K562 (cell line): ENCODE measurements at regions not wholly inside any gene's neighbourhood (a gene's known extent, or its start where the extent isn't known, plus 50 kb on each side); places are given as distances from the start of the nearest gene placed in this dataset.

Experiments
- ATAC-seq: fragments of 200-7000 bp; cut with Tn5 transposase; 3 replicates; pipeline ENCODE4 v1.9.1; 2020; ENCODE audit warnings: moderate library complexity
- BruUV-seq: library from RNA; stranded (reverse); fragments of 400-500 nt; replicated peaks from 2 replicates; lab custom pipeline; 2021; lab: Mats Ljungman, UMichigan
- CTCF ChIA-PET: fragments of 300-600 bp; formaldehyde crosslinking; extraction: SDS; loops from one replicate; lab custom pipeline; 2021; ENCODE audit warnings: low intra/inter-chr PET ratio; lab: Yijun Ruan, JAX
- POLR2A ChIA-PET: fragments of 300-600, 350-650 bp; sonication (Branson Sonifier 250); formaldehyde crosslinking; extraction: SDS; loops from one replicate; lab custom pipeline; 2021; ENCODE audit warnings: antibody characterized with exemption, inconsistent platforms; lab: Yijun Ruan, JAX
- DNase-seq, 4 experiments: peaks; one replicate each; pipeline versions ENCODE4 v3.0.0 to v3.0.0-alpha.2; 2011 to 2018; ENCODE audit warnings: low spot score in 3 of 4, mixed read lengths in 3 of 4; ENCODE audit errors: extremely low read depth in 1 of 4
- FAIRE-seq: peaks from 2 replicates; lab custom pipeline; 2011; peaks lifted over from hg19 to GRCh38; lab: Jason Lieb, UNC
- H2AFZ ChIP-seq: 2 replicates; pipeline ENCODE4 v1.6.0; 2011; ENCODE audit warnings: low read depth, low read length, control low read depth, inconsistent platforms
- H3K27ac ChIP-seq: fragments of 200-600 bp; 3 replicates; pipeline ENCODE4 v1.8.0; 2011; ENCODE audit warnings: low read depth, mild to moderate bottlenecking, control low read depth, inconsistent platforms, low read length, moderate library complexity, mixed read lengths; ENCODE audit errors: extremely low read depth
- H3K27me3 ChIP-seq, 2 experiments: fragments of 300-600 bp in 1 of 2; 2 replicates in 1 of 2; 3 replicates in 1 of 2; pipeline versions ENCODE4 v1.6.0 to v1.8.0; 2011; ENCODE audit warnings: inconsistent platforms in 2 of 2, low read length in 2 of 2, mild to moderate bottlenecking in 1 of 2, mixed read lengths in 1 of 2, moderate library complexity in 1 of 2; ENCODE audit not compliant: control insufficient read depth in 2 of 2, insufficient read depth in 2 of 2
- H3K36me3 ChIP-seq: fragments of 300-600 bp; 3 replicates; pipeline ENCODE4 v1.8.0; 2011; ENCODE audit warnings: mild to moderate bottlenecking, low read length, inconsistent platforms; ENCODE audit not compliant: control insufficient read depth, insufficient read depth
- H3K4me1 ChIP-seq, 2 experiments: fragments of 200-600 bp in 1 of 2; replicated peaks in 1 of 2; 2 replicates in 1 of 2; 3 replicates in 1 of 2; pipeline versions ENCODE4 v1.5.1 to v1.8.0; 2011; ENCODE audit warnings: inconsistent platforms in 2 of 2, low read length in 2 of 2, mild to moderate bottlenecking in 1 of 2, mixed read lengths in 1 of 2, moderate library complexity in 1 of 2; ENCODE audit not compliant: control insufficient read depth in 2 of 2, insufficient read depth in 2 of 2
- H3K4me2 ChIP-seq: 2 replicates; pipeline ENCODE4 v1.6.1; 2011; ENCODE audit warnings: low read length, control low read depth, inconsistent platforms, mixed read lengths; ENCODE audit not compliant: insufficient read depth
- H3K4me3 ChIP-seq: fragments of 200-600 bp; sonication (generic), shearing (Covaris generic); 2 replicates; pipeline ENCODE4 v1.5.1; 2016; ENCODE audit warnings: control low read depth, inconsistent platforms
- H3K79me2 ChIP-seq: fragments of 200-600 bp; 3 replicates; pipeline ENCODE4 v1.8.0; 2011; ENCODE audit warnings: low read length, inconsistent platforms; ENCODE audit not compliant: control insufficient read depth, insufficient read depth
- H3K9ac ChIP-seq, 2 experiments: 2 replicates each; pipeline versions ENCODE4 v1.6.0 to v1.6.1; 2011; ENCODE audit warnings: low read depth in 2 of 2, low read length in 2 of 2, control low read depth in 1 of 2, inconsistent platforms in 1 of 2, mild to moderate bottlenecking in 1 of 2, mixed read lengths in 1 of 2; ENCODE audit not compliant: insufficient read depth in 1 of 2
- H3K9me1 ChIP-seq: one replicate; pipeline ENCODE4 v1.6.0; 2011; ENCODE audit warnings: inconsistent platforms, mild to moderate bottlenecking, low read length, moderate library complexity; ENCODE audit not compliant: control insufficient read depth, insufficient read depth
- H3K9me3 ChIP-seq: replicated peaks from 2 replicates; pipeline ENCODE4 v1.5.1; 2011; ENCODE audit warnings: low read depth, low read length, inconsistent platforms; ENCODE audit not compliant: control insufficient read depth, insufficient read depth
- H4K20me1 ChIP-seq: replicated peaks from 2 replicates; pipeline ENCODE4 v1.6.1; 2011; ENCODE audit warnings: low read length, inconsistent platforms, mixed read lengths; ENCODE audit not compliant: control insufficient read depth, insufficient read depth
- CHD7 ChIP-seq: fragments of 200-600 bp; sonication (generic); IDR thresholded peaks from one replicate; pipeline ENCODE4 v1.6.1; 2012; ENCODE audit warnings: mild to moderate bottlenecking, low read depth, low read length, inconsistent platforms
- CREBBP ChIP-seq: IDR thresholded peaks from one replicate; pipeline ENCODE4 v1.6.1; 2012; ENCODE audit warnings: low read depth, mild to moderate bottlenecking, control low read depth, inconsistent platforms, low read length
- WGBS: fragments of 100-300 bp; shearing (Covaris generic); methylation state at CpG from one replicate; pipeline ENCODE4 v1.1.6; 2016; ENCODE audit warnings: low coverage, mixed read lengths; ENCODE audit not compliant: insufficient coverage; ENCODE audit errors: missing lambda C conversion rate; 5-methylcytosine and 5-hydroxymethylcytosine counted together
- in situ Hi-C: fragments of 300-500 bp; cut with MboI; formaldehyde crosslinking; loops from 4 replicates; pipeline ENCODE4 v1.15.0; 2018; ENCODE audit warnings: inconsistent platforms, mixed read lengths
- intact Hi-C: fragments of 100-400 bp; cut with micrococcal nuclease; formaldehyde crosslinking; loops from 2 replicates; pipeline ENCODE4 v1.14.2; 2022

GRCh38 chr3:104106276-104106675 lies 1260.4 kb upstream of the ALCAM start:
- intact Hi-C loops = no loop called here

More at GRCh38 chr3:104106276-104106675, 1260.4 kb upstream of the ALCAM start:
- 0% methylated on average over 3 of the region's 3 CpGs for WGBS
- Histone ChIP-seq H4K20me1 (no peaks in the 10 kb centered on the region), H2AFZ (no peak overlapping the region), H3K9me3 (no peaks in the 10 kb centered on the region), H3K9me1 (no peaks in the 10 kb centered on the region), H3K4me1 (no peaks in the 10 kb centered on the region), H3K4me3 (no peak overlapping the region), H3K79me2 (no peaks in the 10 kb centered on the region), H3K9ac (no peak overlapping the region), H3K27ac (no peak overlapping the region), H3K36me3 (no peaks in the 10 kb centered on the region), H3K27me3 (no peaks in the 10 kb centered on the region), H3K4me2 (no peak overlapping the region)
- ChIA-PET CTCF (no interaction called here), POLR2A (no interaction called here)
- FAIRE-seq = no peak
- no TSS peak for BruUV-seq
- no peak for ATAC-seq
- TF ChIP-seq CHD7 = no peak
- no peak for TF ChIP-seq CREBBP
- DNase-seq = no peak
- in situ Hi-C loops = no loop called here
